HG03135 (cell line): ENCODE measurements at regions not wholly inside any gene's neighbourhood (a gene's known extent, or its start where the extent isn't known, plus 50 kb on each side); places are given as distances from the start of the nearest gene placed in this dataset.

ENCODE experiments used
- ATAC-seq: cut with Tn5 transposase; IDR thresholded peaks from one replicate; pipeline ENCODE4 v1.9.1; 2021; ENCODE audit warnings: mild to moderate bottlenecking, moderate library complexity; ENCODE audit not compliant: unreplicated experiment

GRCh38 chr16:85462714-85463611, 150.2 kb upstream of the GSE1 start:
- no peak for ATAC-seq

GRCh38 chr16:85463672-85464382, 149.3 kb upstream of the GSE1 start:
- ATAC-seq: no peak

GRCh38 chr16:85464383-85465305, 148.5 kb upstream of the GSE1 start:
- no peak for ATAC-seq

GRCh38 chr16:85465328-85466303, 147.5 kb upstream of the GSE1 start:
- no peak for ATAC-seq

- no peak for ATAC-seq
Observed at GRCh38 chr16:85466304-85466700, 146.8 kb upstream of the GSE1 start.

- no peak for ATAC-seq
Observed at GRCh38 chr16:85466989-85467388, 146.1 kb upstream of the GSE1 start.

- ATAC-seq: no peak
Observed at GRCh38 chr16:85469929-85470590, 143.1 kb upstream of the GSE1 start.

GRCh38 chr16:85470873-85471272, 142.2 kb upstream of the GSE1 start:
- no peak for ATAC-seq

GRCh38 chr16:85471469-85472431, 141.4 kb upstream of the GSE1 start:
- no peak for ATAC-seq

- ATAC-seq: no peak
Observed at GRCh38 chr16:85472514-85472913, 140.6 kb upstream of the GSE1 start.

GRCh38 chr16:85473323-85473722, 139.8 kb upstream of the GSE1 start:
- no peak for ATAC-seq

- ATAC-seq: no peak
Observed at GRCh38 chr16:85473909-85474620, 139.1 kb upstream of the GSE1 start.

GRCh38 chr16:85474621-85475217, 138.4 kb upstream of the GSE1 start:
- no peak for ATAC-seq

GRCh38 chr16:85475233-85475632, 137.9 kb upstream of the GSE1 start:
- no peak for ATAC-seq

GRCh38 chr16:85475691-85476300, 137.3 kb upstream of the GSE1 start:
- no peak for ATAC-seq

- ATAC-seq: no peak
Observed at GRCh38 chr16:85476389-85476788, 136.7 kb upstream of the GSE1 start.
